GM12891 (cell line): ENCODE measurements at regions not wholly inside any gene's neighbourhood (a gene's known extent, or its start where the extent isn't known, plus 50 kb on each side); places are given as distances from the start of the nearest gene placed in this dataset.
"Not testable (repeated sequence)": the region's sequence is repeated elsewhere in the genome, so short reads cannot be mapped to it uniquely, and the experiment has no call there.

Source experiments
- PAX5 ChIP-seq: IDR thresholded peaks from 2 replicates; pipeline ENCODE4 v1.6.1; 2011; ENCODE audit warnings: low read length, moderate library complexity, mild to moderate bottlenecking; ENCODE audit not compliant: insufficient read depth, severe bottlenecking
- POLR2A ChIP-seq: IDR thresholded peaks from 2 replicates; pipeline ENCODE4 v1.6.1; 2011; ENCODE audit warnings: low read depth, low read length, control low read depth
- POLR2AphosphoS5 ChIP-seq: IDR thresholded peaks from 2 replicates; pipeline ENCODE4 v1.6.1; 2011; ENCODE audit warnings: low read depth, low read length, control low read depth
- POU2F2 ChIP-seq: IDR thresholded peaks from 2 replicates; pipeline ENCODE4 v1.6.1; 2011; ENCODE audit warnings: low read depth, mild to moderate bottlenecking, control low read depth, low read length, moderate library complexity
- SPI1 ChIP-seq: IDR thresholded peaks from 2 replicates; pipeline ENCODE4 v1.6.1; 2011; ENCODE audit warnings: low read depth, low read length, control low read depth

GRCh38 chr10:38451306-38451967, 357.3 kb downstream of the ZNF37A start:
- TF ChIP-seq POLR2AphosphoS5, POLR2A, POU2F2, SPI1, PAX5: not testable (repeated sequence)
